K562 (cell line): ENCODE measurements at regions not wholly inside any gene's neighbourhood (a gene's known extent, or its start where the extent isn't known, plus 50 kb on each side); places are given as distances from the start of the nearest gene placed in this dataset.

ENCODE experiments used
- ARNT ChIP-seq, 2 experiments: fragments of 450-650 bp; IDR thresholded peaks; 2 replicates each; pipeline ENCODE4 v1.6.1; 2016; ENCODE audit warnings: mild to moderate bottlenecking in 1 of 2
- CEBPG ChIP-seq, 3 experiments: fragments of 200-800 bp in 1 of 3; sonication (Bioruptor generic) in 1 of 3; sonication (generic) in 1 of 3; formaldehyde crosslinking in 1 of 3; IDR thresholded peaks in 2 of 3; conservative IDR thresholded peaks in 1 of 3; 2 replicates each; pipeline versions ENCODE4 v1.6.1 to v1.8.0; 2016 to 2022; ENCODE audit warnings: missing compliant biosample characterization in 2 of 3, missing genetic modification characterization in 2 of 3, mild to moderate bottlenecking in 1 of 3, missing genetic modification reagents in 1 of 3
- CTCF ChIP-seq, 3 experiments: IDR thresholded peaks in 2 of 3; conservative IDR thresholded peaks in 1 of 3; 2 replicates each; pipeline ENCODE4 v1.5.1; 2011 to 2012; ENCODE audit warnings: low read length in 3 of 3, mild to moderate bottlenecking in 3 of 3, control low read depth in 2 of 3, improper control_type of control experiment in 1 of 3, inconsistent platforms in 1 of 3, low read depth in 1 of 3, mixed read lengths in 1 of 3, moderate library complexity in 1 of 3; ENCODE audit not compliant: insufficient read depth in 2 of 3
- E2F8 ChIP-seq: fragments of 450-650 bp; IDR thresholded peaks from 2 replicates; pipeline ENCODE4 v1.7.1; 2018; ENCODE audit warnings: mild to moderate bottlenecking, low read depth; ENCODE audit not compliant: partially characterized antibody
- GTF2F1 ChIP-seq: IDR thresholded peaks from 2 replicates; pipeline ENCODE4 v1.6.1; 2011; ENCODE audit warnings: low read depth, low read length, improper control_type of control experiment
- MECOM ChIP-seq: fragments of 250-450 bp; sonication (Bioruptor Pico); IDR thresholded peaks from 2 replicates; pipeline ENCODE4 v1.8.0; 2022; ENCODE audit warnings: inconsistent platforms
- MYC ChIP-seq, 2 experiments: fragments of 250-450 bp in 1 of 2; sonication (Bioruptor Pico) in 1 of 2; IDR thresholded peaks; 2 replicates each; pipeline versions ENCODE4 v1.5.1 to v1.6.1; 2012 to 2021; ENCODE audit warnings: low read depth in 2 of 2, borderline replicate concordance in 1 of 2, improper control_type of control experiment in 1 of 2, low read length in 1 of 2, mild to moderate bottlenecking in 1 of 2, moderate library complexity in 1 of 2
- RCOR1 ChIP-seq, 2 experiments: IDR thresholded peaks; 2 replicates each; pipeline ENCODE4 v1.6.1; 2012; ENCODE audit warnings: low read depth in 2 of 2, low read length in 2 of 2, borderline replicate concordance in 1 of 2, improper control_type of control experiment in 1 of 2
- SMAD1 ChIP-seq: fragments of 150-350 bp; IDR thresholded peaks from 2 replicates; pipeline ENCODE4 v1.6.1; 2014; ENCODE audit warnings: low read length, low read depth; ENCODE audit not compliant: partially characterized antibody
- SP1 ChIP-seq: sonication (generic); formaldehyde crosslinking; IDR thresholded peaks from 2 replicates; pipeline ENCODE4 v1.8.1; 2022; ENCODE audit warnings: mild to moderate bottlenecking, missing genetic modification reagents
- THRA ChIP-seq: fragments of 450-650 bp; IDR thresholded peaks from 2 replicates; pipeline ENCODE4 v1.6.1; 2017; ENCODE audit warnings: mild to moderate bottlenecking, moderate library complexity
- ZNF41 ChIP-seq: fragments of 250-450 bp; sonication (Bioruptor Pico); conservative IDR thresholded peaks from 2 replicates; pipeline ENCODE4 v1.4.0; 2020; ENCODE audit warnings: mild to moderate bottlenecking
- ZNF436 ChIP-seq: fragments of 250-450, 450-650 bp; sonication (Bioruptor Pico); formaldehyde crosslinking; IDR thresholded peaks from 2 replicates; pipeline ENCODE4 v1.7.0; 2020; ENCODE audit warnings: mild to moderate bottlenecking

- no peak for TF ChIP-seq MECOM (CRISPR knock-in tag)
- TF ChIP-seq GTF2F1: no peak
- TF ChIP-seq THRA: no peak
- no peak for TF ChIP-seq SP1 (CRISPR knock-in tag)
- no peak for TF ChIP-seq ZNF41 (CRISPR knock-in tag)
- no peak for TF ChIP-seq RCOR1 (IDR thresholded peaks at IDR 0.05; ENCODE audit: borderline replicate concordance in 1 of 2, low read depth in 2 of 2, low read length in 2 of 2)
- no peak for TF ChIP-seq CEBPG (CRISPR knock-in tag; IDR thresholded peaks at IDR 0.05)
- no peak for TF ChIP-seq CEBPG (tag; conservative IDR thresholded peaks at IDR 0.05 in 1 of 2, IDR thresholded peaks at IDR 0.05 in 1 of 2)
- TF ChIP-seq E2F8: no peak
- TF ChIP-seq MYC (IDR thresholded peaks at IDR 0.05; ENCODE audit: low read depth, low read length): no peak
- no peak for TF ChIP-seq MYC (CRISPR knock-in tag; IDR thresholded peaks at IDR 0.05; ENCODE audit: borderline replicate concordance, low read depth)
- no peak for TF ChIP-seq ZNF436 (CRISPR knock-in tag)
- no peak for TF ChIP-seq CTCF (IDR thresholded peaks at IDR 0.05 in 2 of 3, conservative IDR thresholded peaks at IDR 0.05 in 1 of 3; ENCODE audit: insufficient read depth in 2 of 3, low read depth in 1 of 3, low read length in 3 of 3)
- no peak for TF ChIP-seq ARNT (IDR thresholded peaks at IDR 0.05)
- no peak for TF ChIP-seq SMAD1
Observed at GRCh38 chr1:244212797-244213475, 161.9 kb downstream of the ZBTB18 start.
